ENCODE measurements at regions not wholly inside any gene's neighbourhood (a gene's known extent, or its start where the extent isn't known, plus 50 kb on each side); places are given as distances from the start of the nearest gene placed in this dataset.

DNA sequence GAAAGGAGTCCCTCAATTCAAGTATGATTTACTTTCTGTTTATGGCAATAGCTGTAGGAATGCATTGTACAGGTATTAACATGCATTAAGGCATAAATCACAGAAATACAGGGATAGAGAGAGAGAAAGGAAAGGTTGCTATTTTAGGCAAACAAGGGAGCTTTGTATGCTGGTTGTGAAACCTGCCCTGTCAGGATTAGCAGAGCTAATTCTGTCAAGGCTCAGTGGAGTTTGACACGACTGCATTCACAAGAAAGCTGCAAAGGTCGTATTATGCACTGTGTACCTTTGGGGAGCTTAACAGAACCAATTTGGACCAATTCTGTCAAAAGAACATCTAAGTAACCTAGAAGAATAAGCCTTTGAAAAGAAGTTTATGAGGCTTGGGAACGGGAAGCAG is 239.3 kb downstream of the GRIA2 start:
- DNase-seq (no peak), ATAC-seq (no peak)
- Histone ChIP-seq H3K36me3 (no peaks in the 10 kb centered on the region), H3K27me3 (no peaks in the 10 kb centered on the region), H3K4me1 (no peaks in the 10 kb centered on the region), H3K27ac (no peak overlapping the region), H3K4me3 (no peak overlapping the region), H3K9me3 (peaks cover 0 to 9% (median 3%) of the 10 kb centered on the region in 12 donors)
- TF ChIP-seq, protein P1, sequence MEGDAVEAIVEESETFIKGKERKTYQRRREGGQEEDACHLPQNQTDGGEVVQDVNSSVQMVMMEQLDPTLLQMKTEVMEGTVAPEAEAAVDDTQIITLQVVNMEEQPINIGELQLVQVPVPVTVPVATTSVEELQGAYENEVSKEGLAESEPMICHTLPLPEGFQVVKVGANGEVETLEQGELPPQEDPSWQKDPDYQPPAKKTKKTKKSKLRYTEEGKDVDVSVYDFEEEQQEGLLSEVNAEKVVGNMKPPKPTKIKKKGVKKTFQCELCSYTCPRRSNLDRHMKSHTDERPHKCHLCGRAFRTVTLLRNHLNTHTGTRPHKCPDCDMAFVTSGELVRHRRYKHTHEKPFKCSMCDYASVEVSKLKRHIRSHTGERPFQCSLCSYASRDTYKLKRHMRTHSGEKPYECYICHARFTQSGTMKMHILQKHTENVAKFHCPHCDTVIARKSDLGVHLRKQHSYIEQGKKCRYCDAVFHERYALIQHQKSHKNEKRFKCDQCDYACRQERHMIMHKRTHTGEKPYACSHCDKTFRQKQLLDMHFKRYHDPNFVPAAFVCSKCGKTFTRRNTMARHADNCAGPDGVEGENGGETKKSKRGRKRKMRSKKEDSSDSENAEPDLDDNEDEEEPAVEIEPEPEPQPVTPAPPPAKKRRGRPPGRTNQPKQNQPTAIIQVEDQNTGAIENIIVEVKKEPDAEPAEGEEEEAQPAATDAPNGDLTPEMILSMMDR (IDR thresholded peaks at IDR 0.05): no peak
- no peak for TF ChIP-seq POLR2A (IDR thresholded peaks at IDR 0.05)
- intact Hi-C loops (cut with DNase I): loop anchor here in 1 of 10 donors (5.0 kb wide), 1 partner anchor 133 kb away; no protein-coding TSS in a partner anchor
- WGBS, 4 donors: 43 to 60% (median 54%) methylated on average over 3 of the region's 3 CpGs

DNA sequence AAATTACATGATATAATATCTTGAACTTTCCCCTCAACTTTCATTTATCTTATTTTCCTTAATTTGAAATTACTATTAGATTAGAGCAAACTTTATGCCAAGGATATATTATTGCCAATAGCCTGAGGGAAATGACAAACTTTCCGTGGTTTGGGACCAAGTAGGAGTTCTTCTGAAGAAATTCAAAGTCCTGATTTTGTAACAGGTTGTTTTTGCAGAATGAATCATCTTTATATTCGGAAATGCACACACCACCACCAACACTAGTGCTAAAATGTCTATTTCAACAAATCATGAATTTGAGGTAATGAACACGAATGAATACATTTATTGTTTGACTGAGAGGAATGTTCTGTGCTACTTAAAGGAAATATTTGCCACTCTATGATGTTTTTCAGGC is 226.7 kb downstream of the GRIA2 start:
- intact Hi-C loops (cut with DNase I): no loop called here
- H3K27ac ChIP-seq: no peak overlapping the region
- no peaks in the 10 kb centered on the region for H3K4me1 ChIP-seq
- no peaks in the 10 kb centered on the region for H3K27me3 ChIP-seq
- 56 to 71% (median 61%) methylated on average over 3 of the region's 3 CpGs for WGBS, 4 donors
- H3K36me3 ChIP-seq: no peaks in the 10 kb centered on the region
- DNase-seq: no peak
- peaks cover 0 to 3% (median 0%) of the 10 kb centered on the region in 12 donors for H3K9me3 ChIP-seq
- no peak for ATAC-seq
- no peak overlapping the region for H3K4me3 ChIP-seq
- TF ChIP-seq POLR2A (IDR thresholded peaks at IDR 0.05): no peak
- TF ChIP-seq, protein P1 (IDR thresholded peaks at IDR 0.05): no peak

DNA sequence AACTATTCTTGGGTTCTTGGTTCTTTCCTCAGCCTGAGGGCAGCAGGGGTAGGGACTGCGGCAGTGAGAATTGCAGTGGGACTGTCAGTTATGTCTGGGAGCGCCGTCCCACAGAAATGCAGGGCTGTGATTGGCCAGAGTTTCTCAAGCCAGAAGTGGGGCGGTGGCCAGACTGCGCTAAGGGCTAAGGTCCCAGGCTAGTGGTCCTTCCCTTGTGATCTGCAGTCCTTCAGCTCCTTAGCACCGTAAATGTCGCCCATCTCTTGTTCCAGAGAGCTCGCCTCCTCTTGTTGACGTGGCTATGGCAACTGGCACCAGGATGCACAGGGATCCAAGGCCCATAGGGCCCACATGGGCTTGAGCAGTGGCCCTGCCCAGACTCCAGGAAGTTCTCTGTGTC is 223.5 kb downstream of the GRIA2 start:
- Histone ChIP-seq H3K4me1 (no peaks in the 10 kb centered on the region), H3K27me3 (no peaks in the 10 kb centered on the region), H3K9me3 (peaks cover 0 to 3% (median 0%) of the 10 kb centered on the region in 12 donors), H3K36me3 (no peaks in the 10 kb centered on the region), H3K4me3 (no peak overlapping the region), H3K27ac (no peak overlapping the region)
- TF ChIP-seq, protein P1 (IDR thresholded peaks at IDR 0.05): no peak
- TF ChIP-seq POLR2A (IDR thresholded peaks at IDR 0.05): no peak
- ATAC-seq (no peak), DNase-seq (no peak)
- 83 to 96% (median 93%) methylated on average over 7 to 9 of the region's 9 CpGs for WGBS, 4 donors
- intact Hi-C loops (cut with DNase I): no loop called here

DNA sequence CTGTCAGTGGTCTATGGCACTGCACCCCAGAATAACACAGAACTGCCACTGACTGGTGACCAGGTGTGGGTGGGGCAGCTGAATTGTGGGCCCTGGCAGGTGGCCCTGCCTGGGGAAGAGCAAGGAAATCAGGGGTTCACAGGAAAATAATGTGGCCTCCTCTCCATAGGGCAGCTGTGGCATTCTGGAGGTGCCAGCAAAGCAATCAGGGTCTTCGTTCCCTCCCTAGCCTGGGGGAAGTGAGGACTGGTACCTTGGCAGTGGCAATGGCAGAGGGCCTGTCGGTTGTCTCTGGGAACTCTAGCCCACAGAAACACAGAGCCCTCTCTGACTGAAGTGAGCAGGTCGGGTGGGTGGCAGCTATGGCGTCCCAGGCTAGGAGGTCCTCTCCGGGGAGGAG is 223.0 kb downstream of the GRIA2 start:
- 85 to 93% (median 86%) methylated on average over 4 to 5 of the region's 5 CpGs for WGBS, 4 donors
- DNase-seq: no peak

More for the DNA sequence above, 223.0 kb downstream of the GRIA2 start:
- intact Hi-C loops (cut with DNase I): no loop called here
- Histone ChIP-seq H3K9me3 (peaks cover 0 to 3% (median 0%) of the 10 kb centered on the region in 12 donors), H3K4me1 (no peaks in the 10 kb centered on the region), H3K27ac (no peak overlapping the region), H3K36me3 (no peaks in the 10 kb centered on the region), H3K27me3 (no peaks in the 10 kb centered on the region), H3K4me3 (no peak overlapping the region)
- no peak for TF ChIP-seq POLR2A (IDR thresholded peaks at IDR 0.05)
- TF ChIP-seq, protein P1 (IDR thresholded peaks at IDR 0.05): no peak
- ATAC-seq: no peak
